ENCODE measurements at regions not wholly inside any gene's neighbourhood (a gene's known extent, or its start where the extent isn't known, plus 50 kb on each side); places are given as distances from the start of the nearest gene placed in this dataset.

GRCh38 chr7:116365797-116366196, 133.7 kb upstream of the CAV2 start:
- TF ChIP-seq CTCF (IDR thresholded peaks at IDR 0.05) (no peak), POLR2A (IDR thresholded peaks at IDR 0.05) (no peak)

Measured in testis (tissue), 2 donors.